ENCODE measurements at regions not wholly inside any gene's neighbourhood (a gene's known extent, or its start where the extent isn't known, plus 50 kb on each side); places are given as distances from the start of the nearest gene placed in this dataset.

DNA sequence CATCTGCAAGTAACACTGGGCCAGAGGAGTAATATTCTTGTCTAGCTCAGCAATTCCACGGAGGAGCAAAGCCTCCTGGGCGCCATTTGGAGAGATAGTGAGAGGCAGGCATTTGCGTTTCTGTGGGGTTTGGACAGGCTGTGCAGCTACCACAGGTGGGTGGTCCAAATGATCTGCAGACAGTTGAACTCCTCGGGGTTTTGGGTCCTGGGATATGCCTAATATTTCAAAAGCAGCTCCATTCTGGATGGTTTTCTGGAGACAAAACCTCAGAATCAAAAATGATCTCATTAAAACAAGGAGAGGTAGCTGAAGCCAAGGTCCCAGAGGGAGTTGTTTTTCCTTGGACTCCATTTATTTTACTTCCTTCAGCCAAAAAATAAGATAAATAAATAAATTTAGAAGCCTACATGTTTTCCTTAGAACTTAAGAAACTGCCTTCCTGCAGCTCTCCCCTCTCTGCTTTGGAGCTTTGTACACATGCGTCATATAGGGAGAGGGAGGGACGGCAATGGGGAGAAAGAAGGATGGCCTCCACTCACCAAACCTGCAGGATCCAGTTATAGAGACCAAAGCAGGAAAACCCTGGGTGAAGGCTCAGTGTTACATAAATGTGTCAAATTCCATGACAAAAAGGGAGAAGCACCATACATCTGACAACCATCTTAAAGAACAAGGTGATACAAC, 227.3 kb upstream of the DAAM1 start:
- Histone ChIP-seq H3K4me3 (no peak overlapping the region), H3K36me3 (no peaks in the 10 kb centered on the region), H3K27me3 (no peaks in the 10 kb centered on the region), H3K4me1 (no peaks in the 10 kb centered on the region), H3K9me3 (no peaks in the 10 kb centered on the region), H3K27ac (no peak overlapping the region)
- intact Hi-C loops (cut with DNase I), result no loop called here
- TF ChIP-seq POLR2A (IDR thresholded peaks at IDR 0.05) (no peak), CTCF (IDR thresholded peaks at IDR 0.05) (no peak)
- WGBS, 2 donors, result 68 to 74% methylated on average over 4 of the region's 6 CpGs
- no peak for DNase-seq

DNA sequence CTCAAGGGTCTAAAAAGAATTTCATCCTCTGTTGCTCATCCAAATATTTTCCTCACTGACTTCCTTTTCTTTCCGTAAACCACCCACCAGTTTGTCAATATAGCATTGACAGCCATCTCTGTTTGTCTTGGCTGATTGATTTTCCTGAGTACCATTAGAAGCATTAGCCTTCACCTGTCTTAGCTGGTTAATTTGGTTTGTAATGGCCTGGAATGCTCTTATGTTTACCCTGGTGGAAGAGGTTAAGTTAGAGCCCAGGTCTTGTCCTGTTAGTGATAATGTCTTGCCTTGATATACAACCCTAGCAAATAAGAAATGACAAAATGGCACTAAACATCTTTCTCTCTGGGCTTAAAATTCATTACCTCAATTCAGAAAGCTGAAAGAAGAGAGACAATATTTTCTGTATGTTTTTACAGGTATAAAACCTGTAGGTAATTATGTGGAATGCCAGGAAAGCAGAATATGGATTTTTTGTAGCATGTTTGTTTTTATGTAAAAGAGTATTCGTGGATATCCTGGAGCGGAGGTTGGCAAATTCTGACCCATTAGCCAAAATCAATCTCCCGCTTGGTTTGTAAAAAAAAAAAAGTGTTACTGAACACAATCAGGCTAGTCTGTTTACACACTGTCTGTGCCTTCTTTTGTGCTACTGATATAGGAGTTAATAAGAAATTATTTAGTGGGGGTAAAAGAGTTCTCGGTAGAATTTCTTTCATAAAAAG, 224.4 kb upstream of the DAAM1 start:
- H3K9me3 ChIP-seq, result no peaks in the 10 kb centered on the region
- H3K4me3 ChIP-seq, result no peak overlapping the region
- H3K4me1 ChIP-seq, result no peaks in the 10 kb centered on the region
- no peak overlapping the region for H3K27ac ChIP-seq
- no peak for TF ChIP-seq POLR2A (IDR thresholded peaks at IDR 0.05)
- no peak for TF ChIP-seq CTCF (IDR thresholded peaks at IDR 0.05)
- WGBS, 2 donors, result 53 to 58% methylated on average over 5 of the region's 5 CpGs
- H3K36me3 ChIP-seq, result no peaks in the 10 kb centered on the region
- intact Hi-C loops (cut with DNase I), result no loop called here
- DNase-seq, result no peak
- no peaks in the 10 kb centered on the region for H3K27me3 ChIP-seq

- H3K4me1 ChIP-seq, result no peaks in the 10 kb centered on the region
- H3K9me3 ChIP-seq, result no peaks in the 10 kb centered on the region
- no peak for DNase-seq
- TF ChIP-seq POLR2A (IDR thresholded peaks at IDR 0.05), result no peak
- TF ChIP-seq CTCF (IDR thresholded peaks at IDR 0.05), result no peak
- 55 to 63% methylated on average over 9 of the region's 9 CpGs for WGBS, 2 donors
- no peaks in the 10 kb centered on the region for H3K27me3 ChIP-seq
- intact Hi-C loops (cut with DNase I), result no loop called here
- no peaks in the 10 kb centered on the region for H3K36me3 ChIP-seq
- H3K27ac ChIP-seq, result no peak overlapping the region
- H3K4me3 ChIP-seq, result no peak overlapping the region
These were observed 223.9 kb upstream of the DAAM1 start for GRCh38 chr14:58964598-58964928.

GRCh38 chr14:58965601-58966000, 222.9 kb upstream of the DAAM1 start:
- no peaks in the 10 kb centered on the region for H3K9me3 ChIP-seq
- no peak overlapping the region for H3K27ac ChIP-seq
- no peak for TF ChIP-seq POLR2A (IDR thresholded peaks at IDR 0.05)
- no peak for TF ChIP-seq CTCF (IDR thresholded peaks at IDR 0.05)
- no peak overlapping the region for H3K4me3 ChIP-seq
- no peak for DNase-seq
- H3K4me1 ChIP-seq, result no peaks in the 10 kb centered on the region
- intact Hi-C loops (cut with DNase I), result no loop called here
- WGBS, 2 donors, result 41 to 60% methylated on average over 1 of the region's 1 CpG
- no peaks in the 10 kb centered on the region for H3K36me3 ChIP-seq
- no peaks in the 10 kb centered on the region for H3K27me3 ChIP-seq

DNA sequence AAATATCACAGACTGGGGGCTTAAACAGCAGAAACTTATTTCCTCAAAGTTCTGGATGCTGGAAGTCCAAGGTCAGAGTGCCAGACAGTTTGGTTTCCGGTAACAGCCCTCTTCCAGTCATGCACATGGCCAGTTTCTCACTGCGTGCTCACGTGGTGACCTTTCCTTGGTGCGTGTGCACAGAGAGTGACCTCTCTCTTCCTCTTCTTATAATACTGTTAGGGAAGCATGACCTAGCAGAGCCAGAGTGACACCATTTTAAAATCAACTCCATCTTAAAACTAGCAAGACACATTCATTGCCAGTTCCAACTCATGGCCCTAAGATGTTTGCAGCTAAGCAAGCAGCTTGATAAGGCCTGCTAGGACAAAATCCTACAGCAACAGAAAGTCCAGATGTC, 221.5 kb upstream of the DAAM1 start:
- no peaks in the 10 kb centered on the region for H3K36me3 ChIP-seq
- H3K9me3 ChIP-seq, result no peaks in the 10 kb centered on the region
- H3K4me3 ChIP-seq, result no peak overlapping the region
- intact Hi-C loops (cut with DNase I), result no loop called here
- no peak for DNase-seq
- H3K27ac ChIP-seq, result no peak overlapping the region
- H3K4me1 ChIP-seq, result no peaks in the 10 kb centered on the region
- no peaks in the 10 kb centered on the region for H3K27me3 ChIP-seq
- no peak for TF ChIP-seq CTCF (IDR thresholded peaks at IDR 0.05)
- TF ChIP-seq POLR2A (IDR thresholded peaks at IDR 0.05), result no peak
- 80 to 92% methylated on average over 2 to 4 of the region's 4 CpGs for WGBS, 2 donors
